Peyer's patch (tissue), 4 donors: ENCODE measurements at regions not wholly inside any gene's neighbourhood (a gene's known extent, or its start where the extent isn't known, plus 50 kb on each side); places are given as distances from the start of the nearest gene placed in this dataset.
A peak's percentile ranks its signal among the peaks of the same experiment; 100 is the strongest.

Source experiments
- DNase-seq, 3 donors: peaks; one replicate each; pipeline ENCODE4 v3.0.0-alpha.2; 2017 to 2019
- H3K27ac ChIP-seq, 4 donors: fragments of 200-600 bp; sonication (generic); one replicate each; pipeline ENCODE4 v1.5.1; 2016 to 2019
- H3K27me3 ChIP-seq, 2 donors: fragments of 200-600 bp; sonication (generic); one replicate each; pipeline ENCODE4 v1.5.1; 2019
- H3K36me3 ChIP-seq, 3 donors: fragments of 200-600 bp; sonication (generic); one replicate each; pipeline ENCODE4 v1.5.1; 2016 to 2019
- H3K4me1 ChIP-seq, 4 donors: fragments of 200-600 bp; sonication (generic); one replicate each; pipeline ENCODE4 v1.5.1; 2016 to 2019
- H3K4me3 ChIP-seq, 4 donors: fragments of 200-600 bp; sonication (generic); 1 replicate in 3 of 4; 2 replicates in 1 of 4; pipeline ENCODE4 v1.5.1; 2016 to 2019; ENCODE audit warnings: mild to moderate bottlenecking in 1 of 4
- H3K9me3 ChIP-seq, 4 donors: fragments of 200-600 bp; sonication (generic); one replicate each; pipeline ENCODE4 v1.5.1; 2016 to 2019; ENCODE audit warnings: mild to moderate bottlenecking in 1 of 4
- CTCF ChIP-seq, 6 experiments: fragments of 450-650 bp in 4 of 6; fragments of 200-600 bp in 2 of 6; sonication (generic) in 1 of 6; IDR thresholded peaks; one replicate each; pipeline ENCODE4 v1.5.1; 2017 to 2019; ENCODE audit warnings: antibody characterized with exemption in 6 of 6, mild to moderate bottlenecking in 3 of 6, moderate library complexity in 1 of 6
- POLR2A ChIP-seq, 2 donors: fragments of 450-650 bp; IDR thresholded peaks; one replicate each; pipeline ENCODE4 v1.5.1; 2017; ENCODE audit warnings: antibody characterized with exemption in 2 of 2, mild to moderate bottlenecking in 2 of 2, moderate library complexity in 2 of 2

DNA sequence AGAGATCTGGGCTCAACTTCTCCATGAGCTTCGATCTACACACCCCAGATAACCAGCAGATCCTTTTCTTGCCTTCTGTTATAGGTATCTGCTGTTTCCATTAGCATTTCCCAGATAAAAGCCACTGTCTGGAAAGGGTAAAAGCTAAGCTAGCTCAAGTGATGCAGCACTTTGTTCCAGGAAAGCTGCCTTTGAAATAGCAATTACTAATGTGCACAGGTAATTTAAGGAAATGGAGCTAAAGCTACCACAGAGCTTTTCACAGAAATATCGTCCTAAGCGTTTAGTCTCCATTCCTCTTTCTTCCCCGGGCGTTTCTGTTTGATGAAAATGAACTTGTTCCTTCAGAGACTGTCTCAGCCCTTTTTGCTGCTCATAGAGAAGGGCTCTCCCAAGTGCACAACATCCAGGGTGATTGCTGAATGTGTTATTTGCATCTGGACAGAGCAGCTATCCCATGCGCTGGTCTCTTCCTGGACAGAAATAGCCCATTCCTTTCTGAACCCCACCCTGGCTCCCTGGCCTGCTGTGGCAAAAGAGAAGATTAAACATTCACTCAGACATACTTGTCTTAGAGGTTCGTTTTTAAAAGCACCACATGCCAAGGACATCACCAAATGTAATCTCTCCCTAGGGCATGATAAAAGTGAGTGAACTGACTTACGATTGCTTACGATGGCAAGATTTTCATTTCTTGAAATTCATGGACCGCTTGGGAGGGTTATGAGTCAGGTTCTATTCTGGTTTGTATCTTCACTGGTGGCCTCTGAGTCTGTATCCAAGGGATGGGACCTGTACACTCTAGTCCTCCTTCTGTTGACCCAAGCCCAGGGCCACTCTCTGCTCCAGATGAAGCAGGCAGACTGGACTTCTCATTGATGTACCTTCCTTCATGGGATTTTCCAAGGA, 429.1 kb upstream of the CDH4 start:
- Histone ChIP-seq H3K36me3 (no peaks in the 10 kb centered on the region), H3K4me1 (no peaks in the 10 kb centered on the region), H3K4me3 (no peak overlapping the region), H3K9me3 (no peaks in the 10 kb centered on the region), H3K27me3 (no peaks in the 10 kb centered on the region), H3K27ac (no peak overlapping the region)
- no peak for TF ChIP-seq CTCF (IDR thresholded peaks at IDR 0.05)
- TF ChIP-seq POLR2A (IDR thresholded peaks at IDR 0.05) = no peak
- DNase-seq = no peak

GRCh38 chr20:60835876-60836275, 416.2 kb upstream of the CDH4 start:
- no peaks in the 10 kb centered on the region for H3K4me1 ChIP-seq
- H3K9me3 ChIP-seq = no peaks in the 10 kb centered on the region
- no peaks in the 10 kb centered on the region for H3K36me3 ChIP-seq
- H3K4me3 ChIP-seq = no peak overlapping the region
- no peak for DNase-seq
- H3K27ac ChIP-seq = no peak overlapping the region
- H3K27me3 ChIP-seq = no peaks in the 10 kb centered on the region
- no peak for TF ChIP-seq POLR2A (IDR thresholded peaks at IDR 0.05)

DNA sequence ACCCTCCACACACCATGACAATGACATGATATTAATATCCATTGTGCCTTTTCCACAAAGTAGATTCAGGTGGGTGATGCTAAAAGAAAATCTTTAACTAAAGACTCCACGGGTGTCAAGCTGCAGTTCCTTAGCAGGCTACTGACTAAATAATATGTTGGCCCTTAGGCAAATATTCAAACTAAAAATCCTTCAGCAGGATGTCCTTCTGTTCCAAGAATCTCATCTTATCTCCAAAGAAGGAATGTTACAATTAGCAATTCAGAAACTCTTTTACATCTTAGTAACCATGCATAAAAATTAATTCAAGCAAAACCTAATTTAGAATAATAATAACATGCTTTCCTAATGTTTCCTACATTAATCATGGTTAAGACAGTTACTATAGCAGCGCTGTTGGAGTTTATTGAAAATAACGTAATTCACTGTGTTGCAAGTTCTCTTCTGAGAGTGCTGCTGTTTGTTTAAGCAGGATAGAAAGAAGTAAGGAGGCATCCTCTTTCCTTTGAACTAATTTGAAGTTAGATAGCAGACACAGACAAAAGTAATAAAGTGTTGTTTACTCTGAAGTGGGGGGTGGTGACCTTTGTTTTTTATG, 414.8 kb upstream of the CDH4 start:
- no peak for DNase-seq
- H3K27ac ChIP-seq = no peak overlapping the region
- H3K9me3 ChIP-seq = no peaks in the 10 kb centered on the region
- no peaks in the 10 kb centered on the region for H3K27me3 ChIP-seq
- H3K36me3 ChIP-seq = no peaks in the 10 kb centered on the region
- H3K4me1 ChIP-seq = no peaks in the 10 kb centered on the region
- TF ChIP-seq CTCF (IDR thresholded peaks at IDR 0.05) (no peak), POLR2A (IDR thresholded peaks at IDR 0.05) (no peak)
- H3K4me3 ChIP-seq = no peak overlapping the region

DNA sequence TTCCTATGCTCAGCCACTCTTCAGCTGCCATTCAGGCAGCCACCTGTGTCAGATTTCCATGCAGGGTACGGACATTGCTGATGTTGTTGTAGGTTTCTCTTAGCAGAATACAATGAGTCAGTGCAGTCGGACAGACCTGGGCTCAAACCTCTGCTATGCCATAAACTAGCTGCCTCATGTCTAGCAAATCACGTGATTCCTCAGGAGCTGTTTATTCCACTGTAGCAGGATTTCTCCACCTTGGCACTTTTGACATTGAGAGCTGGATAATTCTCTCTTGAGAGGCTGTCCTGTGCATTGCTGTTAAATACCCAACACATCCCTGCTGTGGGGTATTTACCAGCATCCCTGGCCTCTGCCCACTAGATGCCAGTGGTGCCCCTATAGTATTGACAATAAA, 413.8 kb upstream of the CDH4 start:
- Histone ChIP-seq H3K4me3 (no peak overlapping the region), H3K4me1 (no peaks in the 10 kb centered on the region), H3K36me3 (no peaks in the 10 kb centered on the region), H3K27me3 (no peaks in the 10 kb centered on the region), H3K27ac (peak overlapping the region in 1 of 4 donors; percentile 13), H3K9me3 (no peaks in the 10 kb centered on the region)
- no peak for DNase-seq
- TF ChIP-seq POLR2A (IDR thresholded peaks at IDR 0.05) (no peak), CTCF (IDR thresholded peaks at IDR 0.05) (no peak)

DNA sequence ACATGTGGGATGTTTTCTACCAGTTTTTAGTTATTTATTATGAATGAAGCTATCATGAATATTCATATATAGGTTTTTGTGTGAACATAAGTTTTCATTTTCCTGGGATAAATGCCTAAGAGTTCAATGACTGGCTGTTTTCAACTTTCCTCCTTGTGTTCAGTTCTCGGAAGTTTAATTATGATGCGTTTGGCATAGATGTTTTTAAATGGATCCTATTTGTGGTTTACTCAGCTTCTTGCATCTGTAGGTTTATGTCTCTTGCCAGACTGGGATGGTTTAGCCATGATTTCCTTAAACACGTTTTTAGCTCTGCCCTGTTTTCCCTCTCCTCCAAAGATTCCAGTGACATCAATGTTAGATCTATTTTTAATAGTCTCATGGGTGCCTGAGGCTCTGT, 411.1 kb upstream of the CDH4 start:
- H3K9me3 ChIP-seq = no peaks in the 10 kb centered on the region
- H3K4me1 ChIP-seq = no peaks in the 10 kb centered on the region
- no peak overlapping the region for H3K4me3 ChIP-seq
- DNase-seq = no peak
- H3K27ac ChIP-seq = no peak overlapping the region
- no peaks in the 10 kb centered on the region for H3K36me3 ChIP-seq
- TF ChIP-seq POLR2A (IDR thresholded peaks at IDR 0.05) = no peak
- no peak for TF ChIP-seq CTCF (IDR thresholded peaks at IDR 0.05)
- no peaks in the 10 kb centered on the region for H3K27me3 ChIP-seq

DNA sequence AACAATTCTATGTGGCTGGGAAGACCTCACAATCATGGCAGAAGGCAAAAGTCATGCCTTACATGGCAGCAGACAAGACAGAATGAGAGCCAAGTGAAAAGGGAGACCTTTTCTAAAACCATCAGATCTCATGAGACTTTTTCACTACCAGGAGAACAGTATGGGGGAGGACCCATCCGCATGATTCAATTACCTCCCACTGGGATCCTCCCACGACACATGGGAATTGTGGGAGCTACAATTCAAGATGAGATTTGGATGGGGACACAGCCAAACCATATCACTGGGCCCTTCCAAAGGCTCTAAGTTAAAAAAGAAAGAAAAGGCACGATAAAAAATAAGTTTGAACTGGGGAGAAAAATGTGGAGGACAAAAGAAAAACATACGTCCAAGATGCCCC, 406.9 kb upstream of the CDH4 start:
- Histone ChIP-seq H3K4me3 (no peak overlapping the region), H3K36me3 (no peaks in the 10 kb centered on the region)

More for the DNA sequence above, 406.9 kb upstream of the CDH4 start:
- DNase-seq = no peak
- TF ChIP-seq POLR2A (IDR thresholded peaks at IDR 0.05) = no peak
- no peak for TF ChIP-seq CTCF (IDR thresholded peaks at IDR 0.05)
- Histone ChIP-seq H3K4me1 (no peaks in the 10 kb centered on the region), H3K27me3 (no peaks in the 10 kb centered on the region), H3K27ac (no peak overlapping the region), H3K9me3 (no peaks in the 10 kb centered on the region)
